ENCODE measurements at regions not wholly inside any gene's neighbourhood (a gene's known extent, or its start where the extent isn't known, plus 50 kb on each side); places are given as distances from the start of the nearest gene placed in this dataset.

- POLR2A ChIA-PET: no interaction called here
- H3K4me3 ChIP-seq (ENCODE audit: low read depth, low read length): no peak overlapping the region
- no peak for TF ChIP-seq CTCF (IDR thresholded peaks at IDR 0.05; ENCODE audit: insufficient read depth, low read length, missing control alignments)
- no peak for DNase-seq (ENCODE audit: low read depth, low spot score)
- CTCF ChIA-PET: no interaction called here
These were observed 413.6 kb upstream of the KCNH7 start for GRCh38 chr2:163252199-163252598.

GRCh38 chr2:163248376-163249253, 410.0 kb upstream of the KCNH7 start:
- H3K4me3 ChIP-seq (ENCODE audit: low read depth, low read length): no peak overlapping the region
- no peak for TF ChIP-seq CTCF (IDR thresholded peaks at IDR 0.05; ENCODE audit: insufficient read depth, low read length, missing control alignments)
- no peak for DNase-seq (ENCODE audit: low read depth, low spot score)
- CTCF ChIA-PET: interaction anchor here (1.2 kb wide), 1 partner anchor 8 kb away, joined by 3 read pairs; no protein-coding TSS in a partner anchor
- POLR2A ChIA-PET: no interaction called here

GRCh38 chr2:163247847-163248220, 409.3 kb upstream of the KCNH7 start:
- POLR2A ChIA-PET: no interaction called here
- CTCF ChIA-PET: no interaction called here
- DNase-seq (ENCODE audit: low read depth, low spot score): no peak
- no peak for TF ChIP-seq CTCF (IDR thresholded peaks at IDR 0.05; ENCODE audit: insufficient read depth, low read length, missing control alignments)
- no peak overlapping the region for H3K4me3 ChIP-seq (ENCODE audit: low read depth, low read length)

GRCh38 chr2:163247156-163247846, 408.7 kb upstream of the KCNH7 start:
- POLR2A ChIA-PET: no interaction called here
- TF ChIP-seq CTCF (IDR thresholded peaks at IDR 0.05; ENCODE audit: insufficient read depth, low read length, missing control alignments): no peak
- no peak overlapping the region for H3K4me3 ChIP-seq (ENCODE audit: low read depth, low read length)
- CTCF ChIA-PET: no interaction called here
- no peak for DNase-seq (ENCODE audit: low read depth, low spot score)

GRCh38 chr2:163246135-163246534, 407.6 kb upstream of the KCNH7 start:
- TF ChIP-seq CTCF (IDR thresholded peaks at IDR 0.05; ENCODE audit: insufficient read depth, low read length, missing control alignments): no peak
- no peak overlapping the region for H3K4me3 ChIP-seq (ENCODE audit: low read depth, low read length)
- DNase-seq (ENCODE audit: low read depth, low spot score): no peak
- ChIA-PET CTCF (no interaction called here), POLR2A (no interaction called here)

GRCh38 chr2:163236553-163236952, 398.0 kb upstream of the KCNH7 start:
- no peak for TF ChIP-seq CTCF (IDR thresholded peaks at IDR 0.05; ENCODE audit: insufficient read depth, low read length, missing control alignments)
- ChIA-PET POLR2A (no interaction called here), CTCF (no interaction called here)
- no peak overlapping the region for H3K4me3 ChIP-seq (ENCODE audit: low read depth, low read length)
- DNase-seq (ENCODE audit: low read depth, low spot score): no peak
